Heart left ventricle (tissue), 16 donors: ENCODE measurements at regions not wholly inside any gene's neighbourhood (a gene's known extent, or its start where the extent isn't known, plus 50 kb on each side); places are given as distances from the start of the nearest gene placed in this dataset.

Experiments
- ATAC-seq, 4 donors: fragments of 200-7000 bp; cut with Tn5 transposase; one replicate each; pipeline ENCODE4 v1.9.1; 2020 to 2022; ENCODE audit warnings: moderate library complexity in 4 of 4, mild to moderate bottlenecking in 3 of 4, moderate number of reproducible peaks in 1 of 4
- DNase-seq, 5 donors: peaks; one replicate each; pipeline ENCODE4 v3.0.0-alpha.2; 2020
- H3K27ac ChIP-seq, 12 donors: fragments of 200-600 bp; sonication (generic) in 4 of 12; one replicate each; pipeline versions ENCODE4 v1.5.0 to v1.8.0; 2016 to 2022; ENCODE audit warnings: mild to moderate bottlenecking in 2 of 12
- H3K27me3 ChIP-seq, 9 donors: fragments of 200-600 bp; sonication (generic) in 2 of 9; one replicate each; pipeline versions ENCODE4 v1.5.1 to v1.8.0; 2016 to 2022; ENCODE audit warnings: mild to moderate bottlenecking in 3 of 9
- H3K36me3 ChIP-seq, 9 donors: fragments of 200-600 bp; sonication (generic) in 2 of 9; one replicate each; pipeline versions ENCODE4 v1.5.0 to v1.8.0; 2018 to 2022; ENCODE audit warnings: mild to moderate bottlenecking in 2 of 9
- H3K4me1 ChIP-seq, 12 donors: fragments of 200-600 bp; sonication (generic) in 4 of 12; one replicate each; pipeline versions ENCODE4 v1.5.0 to v1.8.0; 2016 to 2022; ENCODE audit warnings: mild to moderate bottlenecking in 3 of 12
- H3K4me3 ChIP-seq, 12 donors: fragments of 200-600 bp; sonication (generic) in 4 of 12; one replicate each; pipeline versions ENCODE4 v1.5.0 to v1.8.0; 2017 to 2022; ENCODE audit warnings: mild to moderate bottlenecking in 9 of 12, moderate library complexity in 4 of 12
- H3K9me3 ChIP-seq, 12 donors: fragments of 200-600 bp; sonication (generic) in 4 of 12; one replicate each; pipeline versions ENCODE4 v1.5.0 to v1.8.0; 2016 to 2022; ENCODE audit warnings: mild to moderate bottlenecking in 1 of 12
- CTCF ChIP-seq, 12 donors: fragments of 200-600 bp; sonication (generic) in 4 of 12; IDR thresholded peaks; one replicate each; pipeline versions ENCODE4 v1.5.0 to v1.8.0; 2018 to 2022; ENCODE audit warnings: antibody characterized with exemption in 12 of 12, mild to moderate bottlenecking in 5 of 12
- POLR2A ChIP-seq, 2 donors: fragments of 450-650 bp; IDR thresholded peaks; one replicate each; pipeline ENCODE4 v1.6.1; 2017; ENCODE audit warnings: antibody characterized with exemption in 2 of 2, mild to moderate bottlenecking in 2 of 2, moderate library complexity in 2 of 2
- WGBS, 4 donors: extraction: QIAGEN DNeasy Blood & Tissue Kit in 2 of 4; methylation state at CpG; one replicate each; pipeline versions ENCODE4 v1.1.5 to v1.1.7; 2013 to 2018; 5-methylcytosine and 5-hydroxymethylcytosine counted together
- intact Hi-C, 10 donors: fragments of 100-400 bp; cut with DNase I; formaldehyde crosslinking; loops; one replicate each; pipeline versions ENCODE4 v1.11.1 to v1.14.2; 2022
- microRNA-seq, 4 donors: library from miRNA; unstranded; fragments of <30 nt; microRNA quantifications; one replicate each; pipeline versions ENCODE4 to v1.2.0, GENCODE V29; 2017 to 2020
- donor health status: ischemic (EF 13 %, LVEDD 7.1; RV severe dilation, severe dysfunction).
- donor health status: healthy with polysubstance abuse.
- donor health status: DM: no; HTN: yes; CAD: no.
- donor health status: DM: no; HTN: no; CAD: no.
- donor health status: ischemic (EF 25% LVEDD 6.9; RV normal size, moderate dysfunction).
- donor health status: ischemic (EF 25% LVEDD 5.7; RV mildly dilated, moderate dysfunction).
- donor health status: healthy.
- donor health status: DM: yes; HTN: yes; CAD: no.
- donor health status: ischemic (EF 35%, LVEDD 5.7; RV mildly dilated, moderate dysfunction).
- donor health status: nonischemic (EF 11% LVEDD 7.7; RV severe dilation, severe dysfunction).
- donor health status: DM: yes; HTN: yes; CAD: no.
- donor health status: PGD.
- donor health status: ischemic (EF 29% LVEDD 5.4; RV normal size, mild dysfunction).
- donor health status: nonischemic (EF 23%, LVEDD 6.1; RV moderate dilation, normal function).

- TF ChIP-seq CTCF (IDR thresholded peaks at IDR 0.05) (no peak), POLR2A (IDR thresholded peaks at IDR 0.05) (no peak)
Measured at GRCh38 chr3:118846176-118846575, 188.5 kb downstream of the IGSF11 start.

More at GRCh38 chr3:118846176-118846575, 188.5 kb downstream of the IGSF11 start:
- Histone ChIP-seq H3K4me1 (no peaks in the 10 kb centered on the region), H3K27me3 (no peaks in the 10 kb centered on the region), H3K4me3 (no peak overlapping the region), H3K9me3 (peaks cover 0 to 29% (median 22%) of the 10 kb centered on the region in 12 donors), H3K27ac (no peak overlapping the region), H3K36me3 (no peaks in the 10 kb centered on the region)
- intact Hi-C loops = no loop called here
- ATAC-seq (no peak), DNase-seq (no peak)
- 77 to 86% (median 82%) methylated on average over 7 of the region's 7 CpGs for WGBS, 4 donors

Small RNA genes lying in the stretch of these regions (microRNA-seq; reads per million reads assigned to microRNA genes)
- gene MIR4447 = 0 reads per million in 4 donors
